Thyroid gland (tissue), 4 donors: ENCODE measurements at regions not wholly inside any gene's neighbourhood (a gene's known extent, or its start where the extent isn't known, plus 50 kb on each side); places are given as distances from the start of the nearest gene placed in this dataset.

Experiments used
- POLR2A ChIP-seq, 2 donors: fragments of 450-650 bp; IDR thresholded peaks; one replicate each; pipeline ENCODE4 v1.6.1; 2017; ENCODE audit warnings: antibody characterized with exemption in 2 of 2, mild to moderate bottlenecking in 2 of 2, moderate library complexity in 1 of 2
- TF ChIP-seq, protein P1 (sequence below), 6 experiments: fragments of 200-600 bp in 3 of 6; fragments of 450-650 bp in 3 of 6; sonication (generic) in 3 of 6; IDR thresholded peaks; one replicate each; pipeline ENCODE4 v1.5.1; 2016 to 2019; ENCODE audit warnings: antibody characterized with exemption in 6 of 6, mild to moderate bottlenecking in 2 of 6, inconsistent platforms in 1 of 6, moderate library complexity in 1 of 6

DNA sequence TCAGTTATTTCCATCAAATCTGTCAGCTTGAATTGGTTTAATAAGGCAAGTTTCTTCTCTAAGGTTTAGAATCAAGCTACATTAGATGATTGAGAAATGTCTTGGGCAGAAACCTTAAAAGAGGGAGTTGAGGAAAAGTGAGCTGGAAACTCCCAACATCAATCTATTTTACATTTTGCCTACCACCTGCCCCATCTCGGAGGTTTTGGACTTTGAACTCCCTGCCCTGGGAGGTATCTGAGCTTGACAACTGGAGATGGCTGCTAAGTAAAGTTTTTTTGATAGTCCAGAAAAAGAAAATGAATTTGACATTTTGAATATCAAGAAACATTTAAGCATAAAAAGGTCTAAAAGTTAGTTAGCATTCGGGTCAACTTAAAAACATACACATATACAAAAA, 234.2 kb downstream of the NFKBIZ start:
- no peak for TF ChIP-seq POLR2A (IDR thresholded peaks at IDR 0.05)
- TF ChIP-seq, protein P1, sequence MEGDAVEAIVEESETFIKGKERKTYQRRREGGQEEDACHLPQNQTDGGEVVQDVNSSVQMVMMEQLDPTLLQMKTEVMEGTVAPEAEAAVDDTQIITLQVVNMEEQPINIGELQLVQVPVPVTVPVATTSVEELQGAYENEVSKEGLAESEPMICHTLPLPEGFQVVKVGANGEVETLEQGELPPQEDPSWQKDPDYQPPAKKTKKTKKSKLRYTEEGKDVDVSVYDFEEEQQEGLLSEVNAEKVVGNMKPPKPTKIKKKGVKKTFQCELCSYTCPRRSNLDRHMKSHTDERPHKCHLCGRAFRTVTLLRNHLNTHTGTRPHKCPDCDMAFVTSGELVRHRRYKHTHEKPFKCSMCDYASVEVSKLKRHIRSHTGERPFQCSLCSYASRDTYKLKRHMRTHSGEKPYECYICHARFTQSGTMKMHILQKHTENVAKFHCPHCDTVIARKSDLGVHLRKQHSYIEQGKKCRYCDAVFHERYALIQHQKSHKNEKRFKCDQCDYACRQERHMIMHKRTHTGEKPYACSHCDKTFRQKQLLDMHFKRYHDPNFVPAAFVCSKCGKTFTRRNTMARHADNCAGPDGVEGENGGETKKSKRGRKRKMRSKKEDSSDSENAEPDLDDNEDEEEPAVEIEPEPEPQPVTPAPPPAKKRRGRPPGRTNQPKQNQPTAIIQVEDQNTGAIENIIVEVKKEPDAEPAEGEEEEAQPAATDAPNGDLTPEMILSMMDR (IDR thresholded peaks at IDR 0.05) = no peak
